GM23248 (cell line): ENCODE measurements at regions not wholly inside any gene's neighbourhood (a gene's known extent, or its start where the extent isn't known, plus 50 kb on each side); places are given as distances from the start of the nearest gene placed in this dataset.

Experiments used
- EZH2 ChIP-seq: fragments of 200-600 bp; sonication (generic); IDR thresholded peaks from 2 replicates; pipeline ENCODE4 v1.6.1; 2018; ENCODE audit warnings: antibody characterized with exemption, mild to moderate bottlenecking; ENCODE audit not compliant: insufficient read depth, poor library complexity, severe bottlenecking
- EZH2phosphoT487 ChIP-seq: fragments of 200-600 bp; sonication (generic); IDR thresholded peaks from 2 replicates; pipeline ENCODE4 v1.6.1; 2018; ENCODE audit warnings: antibody characterized with exemption, moderate library complexity, mild to moderate bottlenecking, low read depth; ENCODE audit not compliant: insufficient read depth

GRCh38 chr1:212201461-212201860 is 83.7 kb upstream of the PPP2R5A start:
- TF ChIP-seq EZH2phosphoT487 (no peak), EZH2 (no peak)
